Stimulated activated CD4-positive, alpha-beta T cell treated with anti-CD3 and anti-CD28 coated beads, Interleukin-4, amount 100 ng/mL, for 4 hours (primary cell): ENCODE measurements at regions not wholly inside any gene's neighbourhood (a gene's known extent, or its start where the extent isn't known, plus 50 kb on each side); places are given as distances from the start of the nearest gene placed in this dataset.
"Not testable (repeated sequence)": the region's sequence is repeated elsewhere in the genome, so short reads cannot be mapped to it uniquely, and the experiment has no call there.

ENCODE experiments used
- DNase-seq, 2 experiments: peaks; one replicate each; pipeline ENCODE4 v3.0.0-alpha.2; 2020

- DNase-seq = no peak
Measured at GRCh38 chr15:62653122-62653521, 389.4 kb upstream of the TPM1 start.

GRCh38 chr15:62656071-62656470 lies 386.5 kb upstream of the TPM1 start:
- DNase-seq = no peak

GRCh38 chr15:62657501-62657900 lies 385.0 kb upstream of the TPM1 start:
- DNase-seq = not testable (repeated sequence)

GRCh38 chr15:62658498-62658897 lies 384.0 kb upstream of the TPM1 start:
- no peak for DNase-seq

- DNase-seq = no peak
Measured at GRCh38 chr15:62663547-62663946, 379.0 kb upstream of the TPM1 start.

- DNase-seq = no peak
Measured at GRCh38 chr15:62665449-62665848, 377.1 kb upstream of the TPM1 start.

GRCh38 chr15:62666046-62666445 lies 376.5 kb upstream of the TPM1 start:
- DNase-seq = no peak

- no peak for DNase-seq
Measured at GRCh38 chr15:62672268-62672667, 370.3 kb upstream of the TPM1 start.

GRCh38 chr15:62676891-62677290 lies 365.7 kb upstream of the TPM1 start:
- no peak for DNase-seq

GRCh38 chr15:62681939-62682896 lies 360.3 kb upstream of the TPM1 start:
- DNase-seq = no peak

GRCh38 chr15:62683192-62683591 lies 359.4 kb upstream of the TPM1 start:
- not testable (repeated sequence) for DNase-seq

GRCh38 chr15:62684123-62684808 lies 358.3 kb upstream of the TPM1 start:
- DNase-seq = no peak

- no peak for DNase-seq
Measured at GRCh38 chr15:62691008-62691407, 351.5 kb upstream of the TPM1 start.

- no peak for DNase-seq
Measured at GRCh38 chr15:62697636-62698035, 344.9 kb upstream of the TPM1 start.

- no peak for DNase-seq
Measured at GRCh38 chr15:62698646-62699045, 343.9 kb upstream of the TPM1 start.

GRCh38 chr15:62706317-62706716 lies 336.2 kb upstream of the TPM1 start:
- no peak for DNase-seq

GRCh38 chr15:62708470-62708869 lies 334.1 kb upstream of the TPM1 start:
- no peak for DNase-seq

- DNase-seq = no peak
Measured at GRCh38 chr15:62709261-62709660, 333.3 kb upstream of the TPM1 start.

- no peak for DNase-seq
Measured at GRCh38 chr15:62711691-62712454, 330.7 kb upstream of the TPM1 start.

GRCh38 chr15:62712455-62712839 lies 330.1 kb upstream of the TPM1 start:
- no peak for DNase-seq

GRCh38 chr15:62715946-62716345 lies 326.6 kb upstream of the TPM1 start:
- DNase-seq = no peak

- DNase-seq = no peak
Measured at GRCh38 chr15:62717496-62717895, 325.1 kb upstream of the TPM1 start.

- no peak for DNase-seq
Measured at GRCh38 chr15:62719316-62719715, 323.2 kb upstream of the TPM1 start.
